AG04449 (cell line): ENCODE measurements at regions not wholly inside any gene's neighbourhood (a gene's known extent, or its start where the extent isn't known, plus 50 kb on each side); places are given as distances from the start of the nearest gene placed in this dataset.

Experiments used
- CTCF ChIA-PET: fragments of 350-600 bp; formaldehyde crosslinking; extraction: SDS; loops from one replicate; lab custom pipeline; 2021; ENCODE audit warnings: antibody characterized with exemption; lab: Yijun Ruan, JAX
- POLR2A ChIA-PET: fragments of 400-600, 350-600 bp; formaldehyde crosslinking; extraction: SDS; loops from one replicate; lab custom pipeline; 2020; ENCODE audit warnings: antibody characterized with exemption, inconsistent platforms; lab: Yijun Ruan, JAX
- DNase-seq: peaks from one replicate; pipeline ENCODE4 v3.0.0-alpha.2; 2010; ENCODE audit warnings: low read depth, low spot score
- H3K4me3 ChIP-seq: 2 replicates; pipeline ENCODE4 v1.5.1; 2011; ENCODE audit warnings: low read depth, mild to moderate bottlenecking, control low read depth, low read length
- CTCF ChIP-seq: IDR thresholded peaks from one replicate; pipeline ENCODE4 v1.5.1; 2011; ENCODE audit warnings: mild to moderate bottlenecking, moderate library complexity, low read length, control low read depth, inconsistent platforms; ENCODE audit not compliant: insufficient read depth; ENCODE audit errors: missing control alignments

DNA sequence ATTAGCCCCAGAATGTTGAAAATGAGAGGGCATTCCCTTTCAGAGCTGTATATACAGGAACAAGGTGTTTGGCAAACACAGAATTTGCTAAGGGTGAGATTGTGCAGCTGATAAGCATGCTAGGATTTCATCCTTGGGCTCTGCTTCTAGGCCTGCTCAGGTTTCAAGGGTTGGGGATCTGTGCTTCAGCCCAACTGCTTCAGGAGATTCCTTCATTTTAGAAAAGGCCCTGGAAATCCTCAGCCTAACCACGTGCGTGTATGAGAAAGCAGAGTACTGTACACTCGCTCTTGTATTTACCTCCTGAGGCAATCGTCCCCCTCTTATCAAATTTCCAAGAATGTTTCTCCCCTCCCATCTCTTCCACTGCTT lies 291.6 kb upstream of the ARGLU1 start:
- no peak for TF ChIP-seq CTCF
- no peak for DNase-seq
- ChIA-PET CTCF (no interaction called here), POLR2A (no interaction called here)
- no peak overlapping the region for H3K4me3 ChIP-seq

- no peak for TF ChIP-seq CTCF
- CTCF ChIA-PET: no interaction called here
- no peak for DNase-seq
- H3K4me3 ChIP-seq: no peak overlapping the region
- POLR2A ChIA-PET: no interaction called here
Measured at GRCh38 chr13:106858903-106859532, 291.1 kb upstream of the ARGLU1 start.

- TF ChIP-seq CTCF: no peak
- ChIA-PET POLR2A (no interaction called here), CTCF (no interaction called here)
- DNase-seq: no peak
- no peak overlapping the region for H3K4me3 ChIP-seq
Measured at GRCh38 chr13:106852436-106852835, 284.5 kb upstream of the ARGLU1 start.

GRCh38 chr13:106850973-106851650 lies 283.2 kb upstream of the ARGLU1 start:
- H3K4me3 ChIP-seq: no peak overlapping the region
- no peak for DNase-seq
- CTCF ChIA-PET: no interaction called here
- TF ChIP-seq CTCF: no peak
- POLR2A ChIA-PET: no interaction called here

DNA sequence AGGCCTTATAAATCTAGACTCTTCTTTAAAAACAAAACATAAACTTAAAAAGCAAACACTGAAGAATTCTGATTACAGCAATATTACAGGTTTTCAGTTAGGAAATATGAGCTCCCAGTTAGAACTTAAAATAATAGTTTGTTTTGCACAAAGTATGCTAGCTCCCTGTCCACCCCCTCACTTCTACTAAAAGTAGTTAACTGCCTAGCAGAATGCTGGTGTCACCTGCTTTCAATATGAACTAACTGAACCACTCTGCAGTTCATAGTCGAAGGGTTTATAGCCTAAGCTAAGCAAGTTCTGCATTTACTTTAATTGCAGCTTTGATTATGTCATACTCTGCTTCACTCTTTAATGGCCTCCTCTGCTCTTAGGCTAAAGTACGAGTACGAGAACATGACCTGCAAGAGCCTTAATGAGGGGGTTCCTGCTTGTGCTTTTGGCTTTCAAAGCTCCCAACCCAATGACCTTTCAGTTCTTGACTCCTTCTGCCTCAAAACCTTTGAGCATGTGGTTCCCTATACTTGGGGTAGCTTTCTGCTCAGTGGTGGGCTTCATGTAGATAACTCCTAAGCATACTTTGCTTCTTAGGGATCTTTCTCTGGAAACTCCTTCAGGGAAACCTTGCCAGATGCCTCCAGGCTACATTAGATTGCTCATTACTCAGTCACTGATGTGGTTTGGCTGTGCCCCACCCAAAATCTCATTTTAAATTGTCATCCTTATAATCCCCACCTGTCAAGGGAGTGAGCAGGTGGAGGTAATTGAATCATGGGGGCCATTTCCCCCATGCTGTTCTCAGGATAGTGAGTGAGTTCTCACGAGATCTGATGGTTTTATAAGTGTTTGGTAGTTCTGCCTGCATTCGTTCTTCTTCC lies 278.9 kb upstream of the ARGLU1 start:
- CTCF ChIA-PET: no interaction called here
- no peak overlapping the region for H3K4me3 ChIP-seq
- POLR2A ChIA-PET: no interaction called here
- no peak for TF ChIP-seq CTCF
- DNase-seq: no peak
